OCI-LY7 (cell line): ENCODE measurements at regions not wholly inside any gene's neighbourhood (a gene's known extent, or its start where the extent isn't known, plus 50 kb on each side); places are given as distances from the start of the nearest gene placed in this dataset.
"Not testable (repeated sequence)": the region's sequence is repeated elsewhere in the genome, so short reads cannot be mapped to it uniquely, and the experiment has no call there.

ENCODE experiments used
- BruUV-seq: library from RNA; stranded (reverse); fragments of 400-500 nt; replicated peaks from 2 replicates; lab custom pipeline; 2021; lab: Mats Ljungman, UMichigan
- CTCF ChIA-PET: fragments of 300-600 bp; sonication (Branson Sonifier 250); formaldehyde crosslinking; loops from one replicate; lab custom pipeline; 2022; ENCODE audit warnings: antibody characterized with exemption; ENCODE audit not compliant: unreplicated experiment; lab: Charles Lee
- POLR2A ChIA-PET: fragments of 300-600 bp; sonication (Branson Sonifier 250); formaldehyde crosslinking; loops from one replicate; lab custom pipeline; 2022; ENCODE audit warnings: antibody characterized with exemption; lab: Charles Lee
- DNase-seq: peaks from one replicate; pipeline ENCODE4 v3.0.0-alpha.2; 2015; ENCODE audit warnings: low spot score
- H2AFZ ChIP-seq: fragments of 200-600 bp; sonication (generic), shearing (Covaris generic); 2 replicates; pipeline ENCODE4 v1.6.1; 2014; ENCODE audit warnings: mild to moderate bottlenecking, antibody characterized with exemption, low read length, moderate library complexity
- H3K27ac ChIP-seq: fragments of 200-600 bp; sonication (generic); 2 replicates; pipeline ENCODE4 v1.5.1; 2014; ENCODE audit warnings: mixed run types, low read depth, mild to moderate bottlenecking, moderate library complexity, low read length, inconsistent platforms; ENCODE audit not compliant: poor library complexity, severe bottlenecking
- H3K36me3 ChIP-seq: fragments of 200-600 bp; sonication (generic); 2 replicates; pipeline ENCODE4 v1.6.1; 2014; ENCODE audit warnings: mild to moderate bottlenecking, antibody characterized with exemption, low read length, moderate library complexity, mixed read lengths; ENCODE audit not compliant: insufficient read depth
- H3K4me1 ChIP-seq: fragments of 200-600 bp; sonication (generic); 2 replicates; pipeline ENCODE4 v1.5.1; 2014; ENCODE audit warnings: mild to moderate bottlenecking, low read length; ENCODE audit not compliant: insufficient read depth, poor library complexity, severe bottlenecking
- H3K4me2 ChIP-seq: fragments of 200-600 bp; sonication (generic); 2 replicates; pipeline ENCODE4 v1.6.1; 2014; ENCODE audit warnings: mild to moderate bottlenecking, low read length
- H3K4me3 ChIP-seq: fragments of 200-600 bp; sonication (generic); 2 replicates; pipeline ENCODE4 v1.5.1; 2014; ENCODE audit warnings: mild to moderate bottlenecking, low read depth, low read length; ENCODE audit not compliant: poor library complexity, severe bottlenecking
- H3K79me2 ChIP-seq: fragments of 200-600 bp; sonication (generic); 2 replicates; pipeline ENCODE4 v1.6.1; 2016; ENCODE audit warnings: low read depth, mild to moderate bottlenecking, low read length, moderate library complexity, mixed read lengths; ENCODE audit not compliant: insufficient read depth
- H3K9me2 ChIP-seq: fragments of 200-600 bp; sonication (generic); 2 replicates; pipeline ENCODE4 v1.6.1; 2016; ENCODE audit warnings: mild to moderate bottlenecking, low read length, mixed read lengths; ENCODE audit not compliant: insufficient read depth
- H3K9me3 ChIP-seq: fragments of 200-600 bp; sonication (generic); 2 replicates; pipeline ENCODE4 v1.6.1; 2014; ENCODE audit warnings: mild to moderate bottlenecking, mixed run types, low read length, mixed read lengths
- H4K20me1 ChIP-seq: fragments of 200-600 bp; sonication (generic); 2 replicates; pipeline ENCODE4 v1.6.1; 2014; ENCODE audit warnings: mild to moderate bottlenecking, antibody characterized with exemption, low read length, moderate library complexity, mixed read lengths; ENCODE audit not compliant: insufficient read depth
- CTCF ChIP-seq: fragments of 200-600 bp; sonication (generic); conservative IDR thresholded peaks from 2 replicates; pipeline ENCODE4 v1.5.1; 2014; ENCODE audit warnings: mild to moderate bottlenecking, antibody characterized with exemption, low read length, moderate library complexity, mixed read lengths
- EZH2phosphoT487 ChIP-seq: fragments of 200-600 bp; sonication (generic); IDR thresholded peaks from 2 replicates; pipeline ENCODE4 v1.6.1; 2018; ENCODE audit warnings: low read depth, borderline replicate concordance, mild to moderate bottlenecking, mixed run types, antibody characterized with exemption, low read length, moderate library complexity, mixed read lengths
- intact Hi-C: fragments of 100-400 bp; cut with micrococcal nuclease; formaldehyde crosslinking; loops from one replicate; pipeline ENCODE4 v1.10.0; 2022; ENCODE audit not compliant: unreplicated experiment

GRCh38 chr12:46538976-46539375, 166.4 kb upstream of the SLC38A2 start:
- Histone ChIP-seq H4K20me1 (no peaks in the 10 kb centered on the region), H3K4me3 (no peak overlapping the region), H3K9me2 (no peaks in the 10 kb centered on the region), H3K36me3 (no peaks in the 10 kb centered on the region), H2AFZ (no peak overlapping the region), H3K79me2 (no peaks in the 10 kb centered on the region), H3K27ac (no peak overlapping the region), H3K9me3 (no peaks in the 10 kb centered on the region), H3K4me1 (no peaks in the 10 kb centered on the region), H3K4me2 (no peak overlapping the region)
- ChIA-PET CTCF (no interaction called here), POLR2A (no interaction called here)
- DNase-seq = no peak
- TF ChIP-seq EZH2phosphoT487 = no peak
- TF ChIP-seq CTCF = no peak
- intact Hi-C loops = no loop called here
- BruUV-seq = no TSS peak

DNA sequence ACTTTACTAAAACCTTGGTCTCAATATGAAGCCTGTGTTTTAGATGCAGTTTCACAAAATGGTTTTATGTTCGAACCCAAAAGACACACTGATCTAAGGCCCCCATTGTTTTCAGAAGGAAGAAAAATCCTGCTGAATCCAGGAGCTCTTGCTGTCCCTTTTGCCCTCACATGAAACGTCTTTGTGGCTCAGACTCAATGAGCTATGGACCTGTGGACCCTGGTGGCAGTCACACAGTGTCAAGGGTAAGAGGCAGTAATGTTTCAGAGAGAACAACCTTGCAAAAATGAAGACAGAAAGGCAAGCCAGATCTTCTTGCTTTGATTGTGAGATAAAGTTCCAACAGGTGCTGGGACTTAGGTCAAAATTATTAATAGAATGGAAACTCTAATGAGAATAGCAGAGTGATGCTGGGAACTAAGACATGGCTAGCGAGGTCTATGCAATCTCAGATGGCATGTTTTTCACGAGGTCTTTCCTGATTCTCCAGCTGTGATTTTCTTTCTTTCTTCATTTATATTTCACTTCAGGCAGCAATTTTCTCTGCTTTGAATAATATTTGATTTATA, 164.9 kb upstream of the SLC38A2 start:
- Histone ChIP-seq H3K27ac (no peak overlapping the region), H3K9me2 (no peaks in the 10 kb centered on the region), H3K9me3 (no peaks in the 10 kb centered on the region), H3K79me2 (no peaks in the 10 kb centered on the region), H4K20me1 (no peaks in the 10 kb centered on the region), H3K36me3 (no peaks in the 10 kb centered on the region), H3K4me3 (no peak overlapping the region), H3K4me1 (no peaks in the 10 kb centered on the region), H3K4me2 (no peak overlapping the region), H2AFZ (no peak overlapping the region)
- TF ChIP-seq EZH2phosphoT487 (no peak), CTCF (no peak)
- ChIA-PET CTCF (no interaction called here), POLR2A (interaction anchor here (0.6 kb wide), 1 partner anchor 149 kb away, joined by 4 read pairs; no protein-coding TSS in a partner anchor)
- DNase-seq = no peak
- intact Hi-C loops = no loop called here
- BruUV-seq = no TSS peak

DNA sequence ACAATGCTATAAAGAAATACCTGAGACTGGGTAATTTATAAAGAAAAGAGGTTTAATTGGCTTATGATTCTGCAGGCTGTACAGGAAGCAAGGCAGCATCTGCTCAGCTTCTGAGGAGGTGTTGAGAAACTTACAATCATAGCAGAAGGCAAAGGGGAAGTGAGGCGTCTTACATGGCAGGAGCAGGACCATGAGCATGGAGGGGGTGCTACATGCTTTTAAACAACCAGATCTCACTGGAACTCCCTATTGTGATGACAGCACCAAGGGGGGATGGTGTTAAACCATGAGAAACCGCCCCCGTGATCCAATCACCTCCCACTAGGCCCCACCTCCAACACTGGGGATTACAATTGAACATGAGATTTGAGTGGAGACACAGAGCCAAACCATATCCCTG, 163.7 kb upstream of the SLC38A2 start:
- intact Hi-C loops, H3K9me2 ChIP-seq, CTCF ChIA-PET, H4K20me1 ChIP-seq, H3K36me3 ChIP-seq, H2AFZ ChIP-seq, DNase-seq, H3K4me2 ChIP-seq, H3K27ac ChIP-seq, H3K4me3 ChIP-seq, H3K4me1 ChIP-seq, BruUV-seq, H3K79me2 ChIP-seq, H3K9me3 ChIP-seq, POLR2A ChIA-PET: not testable (repeated sequence)
